Stimulated activated CD4-positive, alpha-beta T cell treated with anti-CD3 and anti-CD28 coated beads, Interleukin-4, amount 100 ng/mL, for 24 hours (primary cell): ENCODE measurements at regions not wholly inside any gene's neighbourhood (a gene's known extent, or its start where the extent isn't known, plus 50 kb on each side); places are given as distances from the start of the nearest gene placed in this dataset.

ENCODE experiments used
- DNase-seq: peaks from one replicate; pipeline ENCODE4 v3.0.0-alpha.2; 2020

GRCh38 chr7:110336423-110336822 lies 754.5 kb upstream of the LRRN3 start:
- DNase-seq: no peak

- no peak for DNase-seq
Observed at GRCh38 chr7:110337646-110338045, 753.3 kb upstream of the LRRN3 start.

- no peak for DNase-seq
Observed at GRCh38 chr7:110347081-110347480, 743.8 kb upstream of the LRRN3 start.

GRCh38 chr7:110356438-110356837 lies 734.5 kb upstream of the LRRN3 start:
- DNase-seq: no peak

- no peak for DNase-seq
Observed at GRCh38 chr7:110358028-110358427, 732.9 kb upstream of the LRRN3 start.

GRCh38 chr7:110371709-110372108 lies 719.2 kb upstream of the LRRN3 start:
- DNase-seq: no peak

GRCh38 chr7:110372685-110373084 lies 718.2 kb upstream of the LRRN3 start:
- DNase-seq: no peak

- DNase-seq: no peak
Observed at GRCh38 chr7:110373416-110373815, 717.5 kb upstream of the LRRN3 start.

- no peak for DNase-seq
Observed at GRCh38 chr7:110373859-110374258, 717.1 kb upstream of the LRRN3 start.

GRCh38 chr7:110375068-110375467 lies 715.9 kb upstream of the LRRN3 start:
- DNase-seq: no peak

GRCh38 chr7:110382736-110383135 lies 708.2 kb upstream of the LRRN3 start:
- no peak for DNase-seq

- no peak for DNase-seq
Observed at GRCh38 chr7:110386006-110386405, 704.9 kb upstream of the LRRN3 start.

- no peak for DNase-seq
Observed at GRCh38 chr7:110386913-110387312, 704.0 kb upstream of the LRRN3 start.

- DNase-seq: no peak
Observed at GRCh38 chr7:110387689-110388088, 703.2 kb upstream of the LRRN3 start.

GRCh38 chr7:110388457-110388856 lies 702.5 kb upstream of the LRRN3 start:
- no peak for DNase-seq

- no peak for DNase-seq
Observed at GRCh38 chr7:110396021-110396420, 694.9 kb upstream of the LRRN3 start.

GRCh38 chr7:110397927-110398660 lies 692.8 kb upstream of the LRRN3 start:
- no peak for DNase-seq

- DNase-seq: no peak
Observed at GRCh38 chr7:110399421-110399820, 691.5 kb upstream of the LRRN3 start.

- DNase-seq: no peak
Observed at GRCh38 chr7:110400411-110400810, 690.5 kb upstream of the LRRN3 start.

GRCh38 chr7:110407242-110407641 lies 683.7 kb upstream of the LRRN3 start:
- DNase-seq: no peak

- no peak for DNase-seq
Observed at GRCh38 chr7:110407706-110408105, 683.2 kb upstream of the LRRN3 start.

GRCh38 chr7:110412614-110413013 lies 678.3 kb upstream of the LRRN3 start:
- DNase-seq: no peak

GRCh38 chr7:110413038-110413437 lies 677.9 kb upstream of the LRRN3 start:
- no peak for DNase-seq

- no peak for DNase-seq
Observed at GRCh38 chr7:110417611-110418010, 673.3 kb upstream of the LRRN3 start.

- no peak for DNase-seq
Observed at GRCh38 chr7:110418659-110419280, 672.2 kb upstream of the LRRN3 start.
